ENCODE measurements at regions not wholly inside any gene's neighbourhood (a gene's known extent, or its start where the extent isn't known, plus 50 kb on each side); places are given as distances from the start of the nearest gene placed in this dataset.
"Not testable (repeated sequence)": the region's sequence is repeated elsewhere in the genome, so short reads cannot be mapped to it uniquely, and the experiment has no call there.

DNA sequence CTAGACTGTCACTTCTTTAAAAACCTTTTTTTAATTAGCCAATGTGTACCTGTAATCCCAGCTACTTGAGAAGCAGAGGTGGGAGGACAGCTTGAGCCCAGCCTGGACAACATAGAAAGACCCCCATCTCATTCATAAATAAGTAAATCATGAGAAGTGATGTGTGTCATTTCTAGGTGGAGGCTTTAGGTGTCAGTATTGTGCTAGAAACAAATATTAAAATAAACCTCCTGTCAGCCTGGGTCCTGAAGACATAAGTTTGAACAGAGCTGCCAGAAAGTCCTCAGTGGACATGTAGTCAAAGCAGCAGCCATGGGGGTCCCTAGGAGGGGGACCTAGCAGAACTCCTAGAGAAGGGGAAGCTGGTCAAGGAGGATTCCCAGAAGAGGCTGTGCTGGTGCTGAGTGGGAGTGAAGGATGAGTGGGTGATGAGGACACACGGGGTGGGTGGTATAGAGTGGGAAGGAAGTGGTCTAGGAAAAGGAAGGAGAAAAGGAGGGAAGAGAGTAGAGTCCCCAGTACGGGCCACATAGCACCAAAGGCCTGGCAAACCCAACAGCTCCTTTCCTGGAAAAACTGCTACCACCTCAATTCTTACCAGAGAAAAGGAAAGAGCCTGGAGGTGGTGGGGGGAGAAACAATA is 316.6 kb upstream of the NCKAP5 start:
- H3K27me3 ChIP-seq (ENCODE audit: insufficient read depth, low read length), result no peaks in the 10 kb centered on the region
- no peaks in the 10 kb centered on the region for H3K9me3 ChIP-seq (ENCODE audit: low read length)
- H3K4me1 ChIP-seq (ENCODE audit: insufficient read depth, low read length), result peaks cover 3% of the 10 kb centered on the region

DNA sequence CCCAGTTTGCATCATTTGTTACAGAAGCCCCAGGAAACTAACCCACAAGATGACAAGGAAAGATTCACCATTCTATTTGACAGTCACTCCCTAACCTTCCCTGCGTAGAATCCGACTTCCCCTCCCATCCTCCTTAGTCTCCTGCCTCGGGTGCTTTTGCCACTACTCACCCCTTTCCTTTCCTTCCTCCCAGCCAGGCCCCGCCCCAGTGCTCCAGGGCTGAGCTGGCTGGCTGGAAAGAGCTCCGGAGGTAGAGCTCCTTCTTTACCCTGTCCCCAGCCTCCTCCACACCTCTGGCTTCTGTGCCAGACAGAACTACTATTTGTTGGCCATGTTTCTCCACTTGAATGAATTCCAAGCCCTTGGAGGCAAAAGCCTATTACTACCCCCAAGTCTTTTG is 317.6 kb upstream of the NCKAP5 start:
- no peak overlapping the region for H2AFZ ChIP-seq (ENCODE audit: low read depth, low read length)
- H3K9me3 ChIP-seq (ENCODE audit: low read length), result no peaks in the 10 kb centered on the region
- H3K4me1 ChIP-seq (ENCODE audit: insufficient read depth, low read length), result peaks cover 3% of the 10 kb centered on the region
- no peaks in the 10 kb centered on the region for H3K36me3 ChIP-seq (ENCODE audit: insufficient read depth, low read length)
- no peaks in the 10 kb centered on the region for H3K27me3 ChIP-seq (ENCODE audit: insufficient read depth, low read length)
- no peak overlapping the region for H3K4me3 ChIP-seq (ENCODE audit: low read length)

More for the DNA sequence above, 316.6 kb upstream of the NCKAP5 start:
- Histone ChIP-seq H2AFZ (ENCODE audit: low read depth, low read length) (no peak overlapping the region), H3K4me3 (ENCODE audit: low read length) (no peak overlapping the region), H3K36me3 (ENCODE audit: insufficient read depth, low read length) (no peaks in the 10 kb centered on the region)

DNA sequence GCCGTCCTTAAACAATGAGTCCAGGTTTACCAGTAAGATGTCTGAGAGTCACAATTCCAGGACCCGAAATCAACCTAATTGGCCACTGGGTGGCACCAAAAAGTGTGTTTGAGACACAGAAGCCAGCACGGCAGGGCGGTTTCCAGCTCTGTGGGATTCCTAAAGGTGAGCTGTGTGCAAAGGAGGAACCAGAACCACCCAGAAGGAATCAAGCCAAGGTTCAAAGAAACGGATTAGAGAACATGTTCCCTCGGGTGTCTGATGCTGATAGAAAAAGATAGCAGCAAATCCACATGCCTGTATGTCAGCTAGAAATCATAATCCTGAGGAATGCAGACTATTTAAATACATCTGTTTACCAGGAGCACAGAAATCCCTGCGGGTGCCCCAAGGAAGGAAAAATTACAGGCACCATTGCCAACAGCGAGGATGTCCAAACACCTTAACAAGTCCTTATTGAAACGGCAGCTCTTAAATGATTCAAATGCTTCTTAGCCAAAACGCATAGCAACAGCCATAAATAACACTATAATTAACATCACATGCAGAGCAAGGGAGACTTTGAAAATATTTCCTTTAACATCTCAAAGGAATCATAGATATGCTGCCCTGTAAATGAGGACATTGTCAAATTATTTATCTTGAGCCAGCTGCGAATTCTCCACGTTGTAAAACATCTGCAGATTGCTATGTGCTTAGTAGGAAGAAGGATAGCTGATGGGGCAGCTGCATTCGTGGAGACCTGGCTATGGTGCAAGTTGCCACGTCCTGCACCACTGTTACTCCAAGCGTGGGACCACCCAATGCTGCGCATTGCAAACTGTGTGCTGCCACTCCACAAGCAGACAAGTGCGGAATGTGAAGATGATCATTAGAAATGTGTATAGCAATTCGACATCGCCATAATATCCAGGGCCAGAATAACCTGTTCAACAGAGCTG is 318.7 kb upstream of the NCKAP5 start:
- no peaks in the 10 kb centered on the region for H3K9me3 ChIP-seq (ENCODE audit: low read length)
- no peaks in the 10 kb centered on the region for H3K36me3 ChIP-seq (ENCODE audit: insufficient read depth, low read length)
- no peaks in the 10 kb centered on the region for H3K27me3 ChIP-seq (ENCODE audit: insufficient read depth, low read length)
- no peak overlapping the region for H3K4me3 ChIP-seq (ENCODE audit: low read length)
- no peak overlapping the region for H2AFZ ChIP-seq (ENCODE audit: low read depth, low read length)
- peaks cover 3% of the 10 kb centered on the region for H3K4me1 ChIP-seq (ENCODE audit: insufficient read depth, low read length)

DNA sequence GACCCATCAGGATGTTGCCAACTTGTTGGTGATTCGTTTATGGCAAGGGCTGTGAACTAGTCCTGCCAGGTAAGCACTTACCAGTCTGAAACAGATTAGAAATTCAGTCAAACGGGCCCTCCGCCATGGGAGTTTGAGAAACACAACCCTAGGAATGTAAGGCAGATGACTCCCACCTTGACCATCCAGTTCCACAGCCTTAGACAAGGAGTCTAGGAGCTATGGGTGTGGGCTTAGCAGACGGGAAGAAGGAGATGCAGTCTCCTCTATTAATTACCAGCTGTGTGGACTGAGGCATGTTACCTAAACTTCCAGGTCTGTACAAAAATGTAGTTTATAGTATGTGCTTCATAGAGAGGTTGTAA is 319.4 kb upstream of the NCKAP5 start:
- Histone ChIP-seq H3K4me1 (ENCODE audit: insufficient read depth, low read length) (peaks cover 3% of the 10 kb centered on the region), H3K4me3 (ENCODE audit: low read length) (no peak overlapping the region), H3K9me3 (ENCODE audit: low read length) (no peaks in the 10 kb centered on the region), H3K27me3 (ENCODE audit: insufficient read depth, low read length) (no peaks in the 10 kb centered on the region), H3K36me3 (ENCODE audit: insufficient read depth, low read length) (no peaks in the 10 kb centered on the region), H2AFZ (ENCODE audit: low read depth, low read length) (no peak overlapping the region)

DNA sequence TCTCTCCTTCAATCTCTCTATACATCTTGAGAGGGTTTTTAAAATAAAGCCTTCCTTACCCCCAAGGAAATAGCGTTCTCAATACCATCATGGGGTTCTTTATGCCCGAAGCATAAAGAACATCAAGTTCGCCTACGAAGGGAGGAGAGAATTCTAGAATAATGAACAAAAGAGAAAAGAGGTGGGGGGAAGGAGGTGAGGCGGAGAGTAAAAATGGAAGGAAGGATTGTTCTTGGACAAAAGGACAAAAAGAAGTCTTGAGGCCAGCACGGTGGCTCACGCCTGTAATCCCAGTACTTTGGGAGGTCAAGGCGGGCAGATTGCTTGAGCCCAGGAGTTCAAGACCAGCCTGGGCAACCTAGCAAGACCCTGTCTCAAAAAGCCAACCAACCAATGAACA is 319.8 kb upstream of the NCKAP5 start:
- Histone ChIP-seq H2AFZ (ENCODE audit: low read depth, low read length) (no peak overlapping the region), H3K9me3 (ENCODE audit: low read length) (no peaks in the 10 kb centered on the region), H3K27me3 (ENCODE audit: insufficient read depth, low read length) (no peaks in the 10 kb centered on the region), H3K4me3 (ENCODE audit: low read length) (no peak overlapping the region), H3K36me3 (ENCODE audit: insufficient read depth, low read length) (no peaks in the 10 kb centered on the region), H3K4me1 (ENCODE audit: insufficient read depth, low read length) (peaks cover 3% of the 10 kb centered on the region)

DNA sequence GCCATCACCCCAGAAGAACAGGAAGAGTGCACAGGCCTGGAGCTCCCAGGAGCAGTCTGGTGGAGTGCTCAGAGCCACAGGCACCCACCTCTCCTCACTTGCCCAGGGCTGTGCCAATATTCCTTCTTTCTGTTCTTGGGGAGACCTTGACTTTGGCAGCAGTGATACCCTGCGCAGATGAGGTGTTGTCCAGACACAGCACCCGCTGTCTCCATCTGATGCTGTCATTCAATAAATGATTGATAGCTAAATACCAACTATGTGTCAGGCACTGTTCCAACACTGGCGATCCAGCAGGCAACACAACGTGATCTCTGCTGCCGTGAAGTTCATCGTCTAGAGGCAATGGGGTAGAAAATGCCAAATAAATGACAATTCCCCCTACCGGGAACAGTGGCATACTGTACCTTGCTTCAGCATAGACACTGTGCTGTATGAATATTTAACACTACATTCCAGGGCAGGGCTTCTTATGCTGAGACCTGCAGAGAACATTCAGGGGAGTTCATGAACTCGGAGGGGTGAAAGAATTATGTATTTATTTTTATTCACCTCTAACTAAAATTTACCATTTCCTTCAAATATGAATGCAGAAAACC is 320.5 kb upstream of the NCKAP5 start:
- no peak overlapping the region for H3K4me3 ChIP-seq (ENCODE audit: low read length)
- no peaks in the 10 kb centered on the region for H3K27me3 ChIP-seq (ENCODE audit: insufficient read depth, low read length)
- H2AFZ ChIP-seq (ENCODE audit: low read depth, low read length), result no peak overlapping the region
- no peaks in the 10 kb centered on the region for H3K9me3 ChIP-seq (ENCODE audit: low read length)
- no peaks in the 10 kb centered on the region for H3K36me3 ChIP-seq (ENCODE audit: insufficient read depth, low read length)
- H3K4me1 ChIP-seq (ENCODE audit: insufficient read depth, low read length), result peaks cover 3% of the 10 kb centered on the region

DNA sequence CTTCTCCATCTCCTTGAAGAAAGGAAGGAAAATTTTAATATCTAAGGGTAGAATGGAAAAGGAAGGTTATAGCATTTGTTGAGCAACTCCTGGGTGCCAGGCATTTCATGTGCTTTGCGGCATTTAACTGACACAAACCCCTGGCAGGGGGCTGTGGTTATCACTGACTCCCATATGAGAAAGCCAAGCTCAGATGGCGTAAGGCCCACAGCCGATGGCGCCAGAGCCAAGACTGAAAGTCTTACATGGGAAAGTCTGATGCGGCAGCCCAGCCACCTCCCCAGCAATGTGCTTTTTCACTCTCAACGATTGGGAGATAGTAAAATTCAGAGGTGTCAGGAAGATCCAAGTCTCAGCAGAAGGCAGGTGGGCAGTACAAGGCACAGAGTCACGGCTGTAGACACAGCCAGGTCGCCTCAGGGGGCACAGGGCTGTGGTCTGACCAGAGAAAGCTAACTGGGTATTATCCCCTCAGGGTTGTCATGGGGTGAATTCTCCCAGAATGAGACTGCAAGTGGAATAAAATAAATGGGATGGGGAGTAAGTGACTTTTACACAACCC is 324.2 kb upstream of the NCKAP5 start:
- H3K36me3 ChIP-seq (ENCODE audit: insufficient read depth, low read length), result no peaks in the 10 kb centered on the region
- H3K4me3 ChIP-seq (ENCODE audit: low read length), result no peak overlapping the region
- no peak overlapping the region for H2AFZ ChIP-seq (ENCODE audit: low read depth, low read length)
- no peaks in the 10 kb centered on the region for H3K9me3 ChIP-seq (ENCODE audit: low read length)
- H3K4me1 ChIP-seq (ENCODE audit: insufficient read depth, low read length), result no peaks in the 10 kb centered on the region
- no peaks in the 10 kb centered on the region for H3K27me3 ChIP-seq (ENCODE audit: insufficient read depth, low read length)

DNA sequence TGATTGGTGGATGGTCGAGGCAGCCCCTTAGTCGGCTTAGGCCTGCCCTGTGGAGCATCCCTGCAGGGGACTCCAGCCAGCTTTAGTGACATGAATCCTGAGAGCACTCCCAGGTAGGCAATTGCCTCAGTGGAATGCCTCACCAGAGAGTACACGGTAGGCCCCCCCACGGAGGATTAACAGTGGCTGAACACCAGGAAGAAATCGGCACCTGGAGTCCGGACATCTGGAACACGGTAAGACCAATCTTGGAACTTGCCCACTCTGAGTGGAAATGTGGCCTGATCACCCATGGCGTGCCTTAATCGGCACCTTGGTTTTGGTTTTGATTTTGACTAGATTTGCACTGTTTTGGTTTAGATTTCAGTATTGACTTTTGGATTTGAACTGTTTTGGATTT is 326.2 kb upstream of the NCKAP5 start:
- Histone ChIP-seq H3K4me1 (ENCODE audit: insufficient read depth, low read length) (no peaks in the 10 kb centered on the region), H2AFZ (ENCODE audit: low read depth, low read length) (no peak overlapping the region), H3K36me3 (ENCODE audit: insufficient read depth, low read length) (no peaks in the 10 kb centered on the region), H3K4me3 (ENCODE audit: low read length) (no peak overlapping the region), H3K9me3 (ENCODE audit: low read length) (no peaks in the 10 kb centered on the region), H3K27me3 (ENCODE audit: insufficient read depth, low read length) (no peaks in the 10 kb centered on the region)

DNA sequence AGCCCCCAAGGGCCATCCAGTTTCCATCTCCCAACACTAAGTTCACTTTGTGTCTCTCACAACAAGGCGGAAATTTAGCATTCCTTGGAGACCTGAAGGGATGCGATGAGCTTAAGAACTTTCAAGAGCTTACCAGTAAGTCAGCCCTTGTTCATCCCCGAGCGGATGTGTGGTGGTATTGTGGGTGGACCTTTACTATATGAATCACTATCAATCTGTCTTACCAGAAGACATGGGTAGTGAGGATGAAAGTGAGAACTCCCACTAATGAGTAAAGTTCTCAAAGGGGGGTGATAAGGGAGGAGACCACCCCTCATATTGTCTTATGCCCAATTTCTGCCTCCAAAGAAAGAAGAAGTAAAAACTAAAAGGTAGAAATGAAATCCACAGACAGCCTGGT is 329.6 kb upstream of the NCKAP5 start:
- not testable (repeated sequence) for H3K4me3 ChIP-seq (ENCODE audit: low read length); H3K36me3 ChIP-seq (ENCODE audit: insufficient read depth, low read length); H3K9me3 ChIP-seq (ENCODE audit: low read length)

DNA sequence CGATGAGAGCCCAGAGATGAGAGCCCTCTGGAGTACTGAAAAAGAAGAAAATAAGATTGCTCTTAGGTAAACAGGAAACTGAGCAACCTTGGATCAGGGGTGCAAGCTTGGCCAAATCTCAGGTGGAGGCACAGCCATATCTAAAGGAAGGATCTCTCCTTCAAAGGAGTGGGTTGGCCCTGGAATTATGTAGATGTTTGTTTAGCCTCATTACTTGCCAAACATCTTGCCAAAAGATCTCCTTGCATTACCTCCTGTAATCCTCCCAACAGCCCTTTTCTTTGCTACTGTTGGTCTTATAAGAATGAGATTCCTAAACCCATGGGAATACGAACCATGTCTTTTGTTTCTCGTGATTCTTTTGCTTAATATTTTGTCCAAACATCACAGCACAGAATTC is 332.6 kb upstream of the NCKAP5 start:
- Histone ChIP-seq H2AFZ (ENCODE audit: low read depth, low read length) (no peak overlapping the region), H3K36me3 (ENCODE audit: insufficient read depth, low read length) (no peaks in the 10 kb centered on the region), H3K4me3 (ENCODE audit: low read length) (no peak overlapping the region), H3K4me1 (ENCODE audit: insufficient read depth, low read length) (no peaks in the 10 kb centered on the region), H3K9me3 (ENCODE audit: low read length) (no peaks in the 10 kb centered on the region), H3K27me3 (ENCODE audit: insufficient read depth, low read length) (no peaks in the 10 kb centered on the region)

More for the DNA sequence above, 329.6 kb upstream of the NCKAP5 start:
- H2AFZ ChIP-seq (ENCODE audit: low read depth, low read length); H3K27me3 ChIP-seq (ENCODE audit: insufficient read depth, low read length); H3K4me1 ChIP-seq (ENCODE audit: insufficient read depth, low read length): not testable (repeated sequence)

DNA sequence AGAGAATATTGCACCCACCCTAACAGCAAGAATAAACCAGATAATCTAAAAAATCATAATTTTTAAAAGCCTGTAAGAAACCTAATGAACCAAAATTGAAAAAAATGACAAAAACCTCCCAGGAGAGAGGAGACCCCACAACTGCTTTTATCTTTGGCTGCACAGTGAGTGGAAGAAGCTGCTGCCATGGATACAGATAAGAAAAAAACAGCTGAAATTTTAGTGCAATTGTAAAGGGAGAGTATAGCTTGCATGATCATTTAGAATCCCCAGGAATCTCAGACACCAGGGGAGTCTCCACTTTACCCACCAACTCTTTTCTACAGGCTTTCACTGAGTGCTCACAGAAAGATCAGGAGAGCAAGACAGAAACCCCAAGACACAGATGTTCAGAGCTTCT is 338.1 kb upstream of the NCKAP5 start:
- Histone ChIP-seq H2AFZ (ENCODE audit: low read depth, low read length) (no peak overlapping the region), H3K4me3 (ENCODE audit: low read length) (no peak overlapping the region)

DNA sequence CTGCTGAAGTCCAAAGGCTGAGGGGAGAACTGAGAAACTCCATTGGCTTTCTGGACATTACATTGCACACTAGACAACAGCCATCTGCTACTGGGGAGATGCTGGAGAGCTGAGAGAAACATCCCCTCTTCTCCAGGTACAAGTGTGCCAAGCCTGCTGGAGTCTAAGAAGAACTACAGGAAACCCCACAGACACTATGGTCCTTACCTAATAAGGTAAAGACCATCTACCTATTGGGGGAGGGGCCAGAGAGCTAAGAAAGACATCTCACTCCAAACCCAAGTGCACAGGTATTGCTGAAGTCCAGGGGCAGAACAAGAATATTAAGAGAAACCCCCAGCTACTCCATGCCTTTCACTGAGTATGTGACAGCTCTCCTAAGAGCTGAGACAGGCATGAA is 338.7 kb upstream of the NCKAP5 start:
- H3K27me3 ChIP-seq (ENCODE audit: insufficient read depth, low read length), result no peaks in the 10 kb centered on the region
- no peak overlapping the region for H2AFZ ChIP-seq (ENCODE audit: low read depth, low read length)
- H3K4me1 ChIP-seq (ENCODE audit: insufficient read depth, low read length), result no peaks in the 10 kb centered on the region
- H3K36me3 ChIP-seq (ENCODE audit: insufficient read depth, low read length), result no peaks in the 10 kb centered on the region
- no peak overlapping the region for H3K4me3 ChIP-seq (ENCODE audit: low read length)
- H3K9me3 ChIP-seq (ENCODE audit: low read length), result no peaks in the 10 kb centered on the region

More for the DNA sequence above, 338.1 kb upstream of the NCKAP5 start:
- no peaks in the 10 kb centered on the region for H3K27me3 ChIP-seq (ENCODE audit: insufficient read depth, low read length)
- no peaks in the 10 kb centered on the region for H3K4me1 ChIP-seq (ENCODE audit: insufficient read depth, low read length)
- H3K36me3 ChIP-seq (ENCODE audit: insufficient read depth, low read length), result no peaks in the 10 kb centered on the region
- no peaks in the 10 kb centered on the region for H3K9me3 ChIP-seq (ENCODE audit: low read length)

DNA sequence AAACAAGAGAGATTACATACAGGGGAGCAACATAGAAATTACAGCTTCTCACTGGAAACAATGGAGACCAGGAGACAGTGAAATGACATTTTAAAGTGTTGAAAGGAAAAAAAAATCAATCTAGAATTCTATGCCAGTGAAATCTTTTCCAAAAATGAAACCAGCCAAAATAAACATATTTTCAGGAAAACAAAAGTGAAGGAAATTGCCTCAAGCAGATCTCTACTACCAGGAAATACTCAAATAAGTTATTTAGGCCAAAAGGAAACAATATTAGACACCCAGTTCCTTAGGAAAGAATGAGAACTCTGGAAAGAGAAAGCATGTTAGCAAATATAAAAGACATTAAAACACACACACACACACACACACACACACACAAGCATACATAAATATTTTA is 339.9 kb upstream of the NCKAP5 start:
- Histone ChIP-seq H2AFZ (ENCODE audit: low read depth, low read length) (no peak overlapping the region), H3K4me3 (ENCODE audit: low read length) (no peak overlapping the region), H3K4me1 (ENCODE audit: insufficient read depth, low read length) (no peaks in the 10 kb centered on the region), H3K9me3 (ENCODE audit: low read length) (no peaks in the 10 kb centered on the region), H3K36me3 (ENCODE audit: insufficient read depth, low read length) (no peaks in the 10 kb centered on the region), H3K27me3 (ENCODE audit: insufficient read depth, low read length) (no peaks in the 10 kb centered on the region)
